ENCODE measurements at regions not wholly inside any gene's neighbourhood (a gene's known extent, or its start where the extent isn't known, plus 50 kb on each side); places are given as distances from the start of the nearest gene placed in this dataset.
A peak's percentile ranks its signal among the peaks of the same experiment; 100 is the strongest.
"Not testable (repeated sequence)": the region's sequence is repeated elsewhere in the genome, so short reads cannot be mapped to it uniquely, and the experiment has no call there.

DNA sequence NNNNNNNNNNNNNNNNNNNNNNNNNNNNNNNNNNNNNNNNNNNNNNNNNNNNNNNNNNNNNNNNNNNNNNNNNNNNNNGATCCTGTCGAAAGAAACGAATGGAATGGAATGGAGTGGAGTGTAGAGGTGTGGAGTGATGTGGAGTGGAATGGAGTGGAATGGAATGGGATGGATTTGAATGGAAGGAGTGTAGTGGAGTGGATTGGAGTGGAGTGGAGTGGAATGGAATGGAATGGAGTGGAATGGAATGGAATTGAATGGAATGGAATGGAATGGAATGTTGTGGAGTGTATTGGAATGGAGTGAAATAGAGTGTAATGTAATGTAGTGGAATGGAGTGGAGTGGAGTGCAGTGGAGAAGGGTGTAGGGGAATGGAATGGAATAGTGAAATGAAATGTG, 1275.4 kb upstream of the TPTE start:
- not testable (repeated sequence) for DNase-seq (ENCODE audit: low read depth in 2 of 2)

GRCh38 chr21:9246481-9247289, 1274.7 kb upstream of the TPTE start:
- DNase-seq (ENCODE audit: low read depth in 2 of 2) = peak in 1 of 2 donors; percentile 19

DNA sequence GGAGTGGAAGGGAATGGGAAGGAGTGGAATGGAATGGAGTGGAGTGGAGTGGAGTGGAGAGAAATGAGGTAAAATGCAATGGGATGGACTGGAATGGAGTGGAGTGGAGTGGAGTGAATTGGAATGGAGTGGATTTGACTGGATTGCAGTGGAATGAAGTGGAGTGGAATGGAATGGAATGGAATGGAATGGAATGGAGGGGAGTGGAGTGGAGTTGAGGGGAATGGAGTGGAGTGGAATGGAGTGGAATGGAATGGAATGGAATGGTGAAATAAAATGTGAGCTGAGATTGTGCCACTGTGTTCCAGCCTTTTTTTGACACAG, 1274.1 kb upstream of the TPTE start:
- not testable (repeated sequence) for DNase-seq (ENCODE audit: low read depth in 2 of 2)

DNA sequence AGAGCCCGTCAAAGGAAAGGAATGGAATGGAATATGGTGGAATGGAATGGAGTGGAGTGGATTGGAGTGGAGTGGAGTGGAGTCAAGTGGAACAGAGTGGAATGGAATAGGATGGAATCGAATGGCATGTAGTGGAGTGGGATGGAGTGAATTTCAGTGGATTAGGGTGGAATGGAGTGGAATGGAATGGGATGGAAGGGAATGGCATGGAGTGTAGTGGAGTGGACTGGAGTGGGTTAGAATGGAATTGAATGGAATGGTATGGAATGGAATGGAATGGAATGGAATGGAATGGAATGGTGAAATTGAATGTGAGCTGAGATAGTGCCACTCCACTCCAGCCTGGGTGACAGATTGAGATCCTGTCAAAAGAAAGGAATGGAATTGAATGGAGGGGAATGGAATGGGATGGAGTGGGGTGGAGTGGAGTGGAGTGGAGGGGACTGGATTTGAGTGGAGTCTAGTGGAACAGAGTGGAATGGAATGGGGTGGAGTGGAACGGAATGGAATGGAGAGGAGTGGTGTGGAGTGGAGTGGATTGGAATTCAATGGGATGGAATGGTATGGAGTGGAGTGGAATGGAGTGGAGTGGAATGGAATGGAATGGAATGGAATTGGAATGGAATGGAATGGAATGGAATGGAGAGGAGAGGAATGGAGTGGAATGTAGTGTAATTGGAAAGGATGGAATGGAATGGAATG, 1273.6 kb upstream of the TPTE start:
- not testable (repeated sequence) for DNase-seq (ENCODE audit: low read depth in 2 of 2)
